ENCODE measurements at regions not wholly inside any gene's neighbourhood (a gene's known extent, or its start where the extent isn't known, plus 50 kb on each side); places are given as distances from the start of the nearest gene placed in this dataset.
"Not testable (repeated sequence)": the region's sequence is repeated elsewhere in the genome, so short reads cannot be mapped to it uniquely, and the experiment has no call there.

DNA sequence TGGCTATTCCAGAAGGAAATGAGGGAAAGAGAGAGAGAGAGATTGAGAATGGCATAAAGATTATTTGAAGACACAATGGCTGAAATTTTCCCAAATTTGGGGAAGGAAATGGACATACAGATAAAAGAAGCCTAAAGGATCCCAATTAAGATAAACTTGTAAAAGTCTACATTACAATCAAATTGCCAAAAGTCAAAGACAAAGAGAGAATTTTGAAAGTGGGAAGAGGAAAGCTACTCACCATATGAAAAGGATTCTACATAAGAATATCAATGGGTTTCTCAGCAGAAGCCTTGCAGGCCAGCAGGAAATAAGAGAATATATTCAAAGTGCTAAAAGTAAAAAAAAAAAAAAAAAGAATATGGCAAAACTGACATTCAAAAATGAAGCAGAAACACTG is 233.0 kb upstream of the NFIA start:
- Histone ChIP-seq H3K36me3 (ENCODE audit: control insufficient read depth in 2 of 2, extremely low read depth in 1 of 2, insufficient read depth in 1 of 2, low read length in 1 of 2) (no peaks in the 10 kb centered on the region), H3K27ac (ENCODE audit: low read length) (no peak overlapping the region), H3K4me3 (ENCODE audit: control insufficient read depth in 1 of 2, extremely low read depth in 1 of 2, low read length in 1 of 2) (no peak overlapping the region), H3K27me3 (replicated peaks in 1 of 2; ENCODE audit: control insufficient read depth in 2 of 2, extremely low read depth in 1 of 2, insufficient read depth in 2 of 2, low read length in 1 of 2) (no peaks in the 10 kb centered on the region), H3K9me3 (no peaks in the 10 kb centered on the region), H3K4me1 (ENCODE audit: control insufficient read depth in 1 of 2, extremely low read depth in 1 of 2, insufficient read depth in 2 of 2, low read length in 2 of 2) (no peaks in the 10 kb centered on the region)
- Mint-ChIP-seq H3K4me1 (no peaks in the 10 kb centered on the region), H3K36me3 (no peaks in the 10 kb centered on the region), H3K9me3 (peaks cover under 1 to 8% (median 3%) of the 10 kb centered on the region in 3 donors), H3K27ac (no peak overlapping the region), H3K4me3 (no peak overlapping the region), H3K27me3 (peaks cover 0 to 13% of the 10 kb centered on the region in 2 donors)
- ChIA-PET POLR2A (no interaction called here), CTCF (interaction anchor here (0.6 to 1.4 kb wide), 4 partner anchors 97 to 602 kb away, joined by 3 to 7 read pairs (median 3); no protein-coding TSS in a partner anchor)
- DNase-seq (no peak), ATAC-seq (replicated peaks in 1 of 4) (no peak)

DNA sequence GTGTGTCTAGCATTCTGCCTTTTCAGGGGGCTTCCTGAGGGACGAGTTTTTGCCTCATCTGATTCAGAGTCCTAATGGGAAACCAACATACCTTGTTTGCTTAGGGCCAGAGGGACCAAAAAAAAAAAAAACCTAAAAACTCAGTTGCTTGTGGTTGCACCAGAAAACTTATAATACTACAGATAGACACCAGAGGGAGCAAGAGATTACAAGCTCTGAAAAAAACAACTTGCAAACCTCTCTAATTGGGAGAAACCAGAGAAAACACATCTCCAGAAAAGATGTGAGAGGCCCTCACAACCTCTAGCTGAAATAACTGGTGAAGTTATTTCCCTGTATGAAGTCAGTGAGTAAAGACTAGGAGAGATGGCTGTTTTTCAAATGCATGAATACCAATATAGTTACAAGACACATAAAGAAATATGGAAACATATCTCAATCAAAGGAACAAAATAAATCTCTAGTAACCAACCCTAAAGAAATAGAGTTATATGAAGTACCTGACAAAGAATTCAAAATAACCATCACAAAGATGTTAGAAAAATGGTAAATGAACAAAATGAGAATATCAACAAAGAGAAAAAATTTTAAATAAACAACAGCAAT is 233.7 kb upstream of the NFIA start:
- ChIA-PET CTCF (interaction anchor here in 1 of 2 donors (0.7 to 1.4 kb wide), 7 partner anchors 13 to 1146 kb away, joined by 3 to 7 read pairs (median 3); no protein-coding TSS in a partner anchor), POLR2A (no interaction called here)
- Mint-ChIP-seq H3K27ac (no peak overlapping the region), H3K4me3 (no peak overlapping the region), H3K9me3 (peaks cover 3 to 10% (median 3%) of the 10 kb centered on the region in 3 donors), H3K36me3 (no peaks in the 10 kb centered on the region), H3K4me1 (no peaks in the 10 kb centered on the region), H3K27me3 (peaks cover 0 to 13% of the 10 kb centered on the region in 2 donors)
- H3K4me3 ChIP-seq (ENCODE audit: control insufficient read depth in 1 of 2, extremely low read depth in 1 of 2, low read length in 1 of 2) = no peak overlapping the region
- H3K36me3 ChIP-seq (ENCODE audit: control insufficient read depth in 2 of 2, extremely low read depth in 1 of 2, insufficient read depth in 1 of 2, low read length in 1 of 2) = no peaks in the 10 kb centered on the region
- no peaks in the 10 kb centered on the region for H3K9me3 ChIP-seq
- H3K4me1 ChIP-seq (ENCODE audit: control insufficient read depth in 1 of 2, extremely low read depth in 1 of 2, insufficient read depth in 2 of 2, low read length in 2 of 2) = no peaks in the 10 kb centered on the region
- ATAC-seq (replicated peaks in 1 of 4) (no peak), DNase-seq (peak in 1 of 35 experiments; percentile 14)
- H3K27me3 ChIP-seq (replicated peaks in 1 of 2; ENCODE audit: control insufficient read depth in 2 of 2, extremely low read depth in 1 of 2, insufficient read depth in 2 of 2, low read length in 1 of 2) = peaks cover 0 to 2% of the 10 kb centered on the region in 2 experiments
- no peak overlapping the region for H3K27ac ChIP-seq (ENCODE audit: low read length)
- no CpG with 5 or more reads among the region's 1 CpG for WGBS (ENCODE audit: insufficient coverage)

DNA sequence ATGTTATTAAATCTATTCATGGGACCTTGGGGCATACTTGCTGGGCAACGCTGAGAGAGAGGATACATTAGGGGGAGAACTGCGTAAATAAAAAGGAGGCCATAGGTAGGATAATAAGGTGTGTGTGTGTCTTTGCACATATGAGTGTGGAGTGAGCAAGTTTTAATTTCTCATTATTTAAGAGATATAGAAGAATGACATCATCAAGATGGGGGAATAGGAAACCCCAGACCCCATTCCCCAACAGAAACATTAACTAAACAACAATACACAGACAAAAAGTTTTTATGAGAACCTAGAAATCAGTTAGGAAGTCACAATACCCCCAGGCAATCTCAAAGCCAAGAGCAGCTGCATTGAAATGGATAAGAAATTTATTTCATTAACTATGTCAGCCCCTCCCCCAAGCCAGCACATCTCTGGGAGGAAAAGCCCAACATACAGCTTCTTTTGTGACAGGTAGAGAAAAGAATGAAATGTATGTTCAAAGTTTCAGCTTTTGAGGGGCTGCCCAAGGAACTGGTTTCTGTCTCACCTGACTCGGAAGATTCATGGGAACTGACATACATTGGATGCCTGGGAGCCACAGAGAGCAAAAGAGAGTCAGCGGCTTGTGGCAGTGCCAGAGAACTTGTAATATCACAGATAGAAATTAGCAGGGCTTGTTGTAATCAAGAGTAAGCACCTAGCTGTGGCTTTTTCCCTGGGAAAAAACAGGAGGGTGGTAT is 234.3 kb upstream of the NFIA start:
- WGBS (ENCODE audit: insufficient coverage) = 93% methylated on average over 2 of the region's 4 CpGs
- H3K9me3 ChIP-seq = no peaks in the 10 kb centered on the region
- H3K36me3 ChIP-seq (ENCODE audit: control insufficient read depth in 2 of 2, extremely low read depth in 1 of 2, insufficient read depth in 1 of 2, low read length in 1 of 2) = no peaks in the 10 kb centered on the region
- H3K27me3 ChIP-seq (replicated peaks in 1 of 2; ENCODE audit: control insufficient read depth in 2 of 2, extremely low read depth in 1 of 2, insufficient read depth in 2 of 2, low read length in 1 of 2) = peaks cover 0 to 2% of the 10 kb centered on the region in 2 experiments
- H3K27me3 Mint-ChIP-seq = peaks cover 0 to 13% of the 10 kb centered on the region in 2 donors
- peaks cover 3 to 10% (median 3%) of the 10 kb centered on the region in 3 donors for H3K9me3 Mint-ChIP-seq
- no peaks in the 10 kb centered on the region for H3K4me1 Mint-ChIP-seq
- ChIA-PET POLR2A (interaction anchor here in 1 of 2 donors (0.5 kb wide), 1 partner anchor 87 kb away, joined by 3 read pairs; no protein-coding TSS in a partner anchor), CTCF (interaction anchor here in 1 of 2 donors (0.7 to 1.4 kb wide), 5 partner anchors 12 to 1147 kb away, joined by 3 to 7 read pairs (median 3); no protein-coding TSS in a partner anchor)
- no peak overlapping the region for H3K27ac Mint-ChIP-seq
- H3K4me1 ChIP-seq (ENCODE audit: control insufficient read depth in 1 of 2, extremely low read depth in 1 of 2, insufficient read depth in 2 of 2, low read length in 2 of 2) = no peaks in the 10 kb centered on the region
- no peaks in the 10 kb centered on the region for H3K36me3 Mint-ChIP-seq
- no peak for DNase-seq
- no peak overlapping the region for H3K4me3 ChIP-seq (ENCODE audit: control insufficient read depth in 1 of 2, extremely low read depth in 1 of 2, low read length in 1 of 2)
- no peak overlapping the region for H3K27ac ChIP-seq (ENCODE audit: low read length)
- H3K4me3 Mint-ChIP-seq = no peak overlapping the region
- ATAC-seq (replicated peaks in 1 of 4) = no peak

DNA sequence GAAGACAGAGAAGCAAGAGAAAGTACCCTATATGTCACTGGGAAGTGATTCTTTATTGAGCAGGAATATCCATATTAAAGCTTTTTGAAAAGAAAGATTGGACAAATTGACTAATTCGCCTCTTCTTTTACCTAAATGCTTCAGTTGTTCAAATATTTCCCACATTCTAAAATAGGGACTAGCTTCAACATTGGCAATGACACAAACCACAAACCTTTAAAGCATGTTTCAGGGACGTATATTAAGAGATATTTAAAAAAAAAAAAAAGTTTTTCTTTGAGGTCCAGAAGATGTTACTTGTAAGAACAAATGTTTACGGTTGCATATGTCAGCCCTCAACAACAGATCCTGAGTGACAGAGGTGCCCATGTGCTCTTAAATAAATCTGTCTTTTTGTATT is 235.0 kb upstream of the NFIA start:
- DNase-seq (no peak), ATAC-seq (replicated peaks in 1 of 4) (no peak)
- H3K27ac Mint-ChIP-seq = no peak overlapping the region
- no peak overlapping the region for H3K4me3 Mint-ChIP-seq
- peaks cover 3 to 10% (median 3%) of the 10 kb centered on the region in 3 donors for H3K9me3 Mint-ChIP-seq
- CTCF ChIA-PET = no interaction called here
- H3K36me3 Mint-ChIP-seq = no peaks in the 10 kb centered on the region
- no peak overlapping the region for H3K4me3 ChIP-seq (ENCODE audit: control insufficient read depth in 1 of 2, extremely low read depth in 1 of 2, low read length in 1 of 2)
- no peaks in the 10 kb centered on the region for H3K4me1 ChIP-seq (ENCODE audit: control insufficient read depth in 1 of 2, extremely low read depth in 1 of 2, insufficient read depth in 2 of 2, low read length in 2 of 2)
- POLR2A ChIA-PET = interaction anchor here in 1 of 2 donors (0.5 to 0.7 kb wide), 2 partner anchors 35 to 88 kb away, joined by 3 read pairs; no protein-coding TSS in a partner anchor
- no peaks in the 10 kb centered on the region for H3K36me3 ChIP-seq (ENCODE audit: control insufficient read depth in 2 of 2, extremely low read depth in 1 of 2, insufficient read depth in 1 of 2, low read length in 1 of 2)
- H3K9me3 ChIP-seq = no peaks in the 10 kb centered on the region
- H3K27me3 Mint-ChIP-seq = peaks cover under 1 to 13% of the 10 kb centered on the region in 2 donors
- peaks cover 0 to 2% of the 10 kb centered on the region in 2 experiments for H3K27me3 ChIP-seq (replicated peaks in 1 of 2; ENCODE audit: control insufficient read depth in 2 of 2, extremely low read depth in 1 of 2, insufficient read depth in 2 of 2, low read length in 1 of 2)
- no CpG with 5 or more reads among the region's 3 CpGs for WGBS (ENCODE audit: insufficient coverage)
- H3K4me1 Mint-ChIP-seq = no peaks in the 10 kb centered on the region
- H3K27ac ChIP-seq (ENCODE audit: low read length) = no peak overlapping the region

DNA sequence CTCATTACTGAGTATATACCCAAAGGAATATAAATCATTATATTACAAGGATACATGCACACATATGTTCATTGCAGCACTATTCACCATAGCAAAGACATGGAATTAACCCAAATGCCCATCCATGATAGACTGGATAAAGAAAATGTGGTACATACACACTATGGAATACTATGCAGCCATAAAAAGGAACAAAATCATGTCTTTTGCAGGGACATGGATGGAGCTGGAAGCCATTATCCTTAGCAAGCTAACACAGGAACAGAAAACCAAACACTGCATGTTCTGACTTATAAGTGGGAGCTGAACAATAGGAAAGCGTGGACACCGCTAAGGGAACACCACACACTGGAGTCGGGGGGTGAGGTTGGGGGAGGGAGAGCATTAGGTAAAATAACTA is 236.7 kb upstream of the NFIA start:
- DNase-seq; H3K36me3 Mint-ChIP-seq; H3K9me3 Mint-ChIP-seq; H3K27ac Mint-ChIP-seq; H3K27me3 ChIP-seq (replicated peaks in 1 of 2; ENCODE audit: control insufficient read depth in 2 of 2, extremely low read depth in 1 of 2, insufficient read depth in 2 of 2, low read length in 1 of 2); H3K27ac ChIP-seq (ENCODE audit: low read length); H3K4me1 Mint-ChIP-seq; H3K9me3 ChIP-seq; ATAC-seq (replicated peaks in 1 of 4); POLR2A ChIA-PET; H3K4me1 ChIP-seq (ENCODE audit: control insufficient read depth in 1 of 2, extremely low read depth in 1 of 2, insufficient read depth in 2 of 2, low read length in 2 of 2); H3K4me3 ChIP-seq (ENCODE audit: control insufficient read depth in 1 of 2, extremely low read depth in 1 of 2, low read length in 1 of 2); H3K36me3 ChIP-seq (ENCODE audit: control insufficient read depth in 2 of 2, extremely low read depth in 1 of 2, insufficient read depth in 1 of 2, low read length in 1 of 2); H3K4me3 Mint-ChIP-seq: not testable (repeated sequence)
- peaks cover 4 to 13% of the 10 kb centered on the region in 2 donors for H3K27me3 Mint-ChIP-seq
- WGBS (ENCODE audit: insufficient coverage) = no CpG with 5 or more reads among the region's 3 CpGs
- CTCF ChIA-PET = interaction anchor here in 1 of 2 donors (0.7 kb wide), 1 partner anchor 21 kb away, joined by 3 read pairs; no protein-coding TSS in a partner anchor

DNA sequence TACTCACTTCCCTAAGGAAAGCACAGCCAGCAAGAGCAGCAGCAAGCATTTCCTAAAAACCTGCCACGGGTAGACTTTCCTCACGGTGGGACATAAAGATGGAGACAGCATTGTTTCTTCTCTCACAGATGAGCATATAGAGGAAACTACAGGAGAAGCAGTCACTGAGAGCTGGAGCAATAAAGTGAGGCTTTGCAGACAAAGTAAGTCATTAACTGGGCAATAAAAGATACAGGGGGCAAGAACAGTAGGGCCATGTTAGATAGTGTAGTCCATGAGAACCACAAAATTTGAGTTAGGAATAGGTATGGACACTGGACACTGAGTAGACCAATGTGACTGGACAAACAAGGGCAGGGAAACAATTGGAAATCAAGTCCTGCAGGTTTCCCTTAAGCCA is 240.1 kb upstream of the NFIA start:
- no peak for ATAC-seq (replicated peaks in 1 of 4)
- WGBS (ENCODE audit: insufficient coverage) = 100% methylated on average over 2 of the region's 2 CpGs

More for the DNA sequence above, 240.1 kb upstream of the NFIA start:
- POLR2A ChIA-PET = no interaction called here
- no peaks in the 10 kb centered on the region for H3K4me1 Mint-ChIP-seq
- H3K36me3 Mint-ChIP-seq = no peaks in the 10 kb centered on the region
- no peak overlapping the region for H3K4me3 Mint-ChIP-seq
- Histone ChIP-seq H3K4me1 (ENCODE audit: control insufficient read depth in 1 of 2, extremely low read depth in 1 of 2, insufficient read depth in 2 of 2, low read length in 2 of 2) (no peaks in the 10 kb centered on the region), H3K27ac (ENCODE audit: low read length) (no peak overlapping the region), H3K9me3 (no peaks in the 10 kb centered on the region), H3K4me3 (ENCODE audit: control insufficient read depth in 1 of 2, extremely low read depth in 1 of 2, low read length in 1 of 2) (no peak overlapping the region), H3K36me3 (ENCODE audit: control insufficient read depth in 2 of 2, extremely low read depth in 1 of 2, insufficient read depth in 1 of 2, low read length in 1 of 2) (no peaks in the 10 kb centered on the region), H3K27me3 (replicated peaks in 1 of 2; ENCODE audit: control insufficient read depth in 2 of 2, extremely low read depth in 1 of 2, insufficient read depth in 2 of 2, low read length in 1 of 2) (peaks cover 0 to 2% of the 10 kb centered on the region in 2 experiments)
- no peak for DNase-seq
- CTCF ChIA-PET = no interaction called here
- peaks cover 0 to 3% (median 3%) of the 10 kb centered on the region in 3 donors for H3K9me3 Mint-ChIP-seq
- no peak overlapping the region for H3K27ac Mint-ChIP-seq
- peaks cover 8 to 16% of the 10 kb centered on the region in 2 donors for H3K27me3 Mint-ChIP-seq
